Naive B cell (primary cell): ENCODE measurements at regions not wholly inside any gene's neighbourhood (a gene's known extent, or its start where the extent isn't known, plus 50 kb on each side); places are given as distances from the start of the nearest gene placed in this dataset.

Source experiments
- ATAC-seq, 2 donors: fragments of 150-1000 bp; cut with Tn5 transposase; 2 replicates each; pipeline ENCODE4 v1.10.0; 2021; ENCODE audit warnings: low read depth in 2 of 2, mild to moderate bottlenecking in 2 of 2, moderate library complexity in 2 of 2
- DNase-seq: peaks from one replicate; pipeline ENCODE4 v3.0.0; 2022
- H3K27ac Mint-ChIP-seq, 6 donors: one replicate each; pipeline ENCODE4 v1.8.0; 2020 to 2022; ENCODE audit warnings: mild to moderate bottlenecking in 6 of 6, mixed read lengths in 6 of 6, moderate library complexity in 5 of 6, inconsistent platforms in 2 of 6
- H3K27me3 Mint-ChIP-seq, 3 donors: one replicate each; pipeline ENCODE4 v1.8.0; 2021 to 2022; ENCODE audit warnings: mixed read lengths in 3 of 3, mild to moderate bottlenecking in 1 of 3
- H3K36me3 Mint-ChIP-seq, 2 donors: one replicate each; pipeline ENCODE4 v1.8.0; 2020 to 2022; ENCODE audit warnings: mixed read lengths in 2 of 2, inconsistent platforms in 1 of 2, mild to moderate bottlenecking in 1 of 2
- H3K4me1 Mint-ChIP-seq, 3 donors: one replicate each; pipeline ENCODE4 v1.8.0; 2020 to 2022; ENCODE audit warnings: mixed read lengths in 3 of 3, inconsistent platforms in 1 of 3, mild to moderate bottlenecking in 1 of 3, moderate library complexity in 1 of 3
- H3K4me3 Mint-ChIP-seq, 8 donors: one replicate each; pipeline ENCODE4 v1.8.0; 2020 to 2022; ENCODE audit warnings: mild to moderate bottlenecking in 8 of 8, mixed read lengths in 8 of 8, moderate library complexity in 8 of 8, inconsistent platforms in 2 of 8
- H3K9me3 Mint-ChIP-seq, 7 donors: one replicate each; pipeline ENCODE4 v1.8.0; 2020 to 2022; ENCODE audit warnings: mixed read lengths in 7 of 7, mild to moderate bottlenecking in 5 of 7, inconsistent platforms in 2 of 7, moderate library complexity in 1 of 7

DNA sequence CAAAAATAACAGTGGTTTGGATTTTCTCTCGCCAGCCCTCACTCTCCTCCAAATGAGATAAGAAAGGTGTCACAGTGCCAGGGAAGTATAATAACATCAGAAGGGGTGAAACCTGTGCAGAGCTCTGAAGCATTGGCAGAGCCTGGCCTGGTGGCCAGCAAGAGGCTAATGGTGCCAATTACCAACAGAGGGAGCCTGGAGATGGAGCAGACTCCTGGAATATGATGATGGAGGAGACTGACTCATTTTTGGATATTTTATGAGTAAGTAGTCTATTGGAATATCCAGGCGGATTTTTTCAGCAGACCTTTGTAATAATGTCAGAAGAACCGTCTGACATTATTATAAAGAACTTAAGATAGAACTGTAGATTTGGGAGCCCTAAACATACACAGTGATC, 442.6 kb upstream of the MARCKS start:
- peaks cover 0 to 1% (median 0%) of the 10 kb centered on the region in 7 donors for H3K9me3 Mint-ChIP-seq
- H3K27me3 Mint-ChIP-seq = peaks cover 0 to 6% (median 0%) of the 10 kb centered on the region in 3 donors
- DNase-seq = no peak
- ATAC-seq = no peak
- no peaks in the 10 kb centered on the region for H3K36me3 Mint-ChIP-seq
- peak overlapping the region in 1 of 6 donors; percentile 35 for H3K27ac Mint-ChIP-seq
- peaks cover 4 to 10% (median 4%) of the 10 kb centered on the region in 3 donors for H3K4me1 Mint-ChIP-seq
- H3K4me3 Mint-ChIP-seq = no peak overlapping the region

DNA sequence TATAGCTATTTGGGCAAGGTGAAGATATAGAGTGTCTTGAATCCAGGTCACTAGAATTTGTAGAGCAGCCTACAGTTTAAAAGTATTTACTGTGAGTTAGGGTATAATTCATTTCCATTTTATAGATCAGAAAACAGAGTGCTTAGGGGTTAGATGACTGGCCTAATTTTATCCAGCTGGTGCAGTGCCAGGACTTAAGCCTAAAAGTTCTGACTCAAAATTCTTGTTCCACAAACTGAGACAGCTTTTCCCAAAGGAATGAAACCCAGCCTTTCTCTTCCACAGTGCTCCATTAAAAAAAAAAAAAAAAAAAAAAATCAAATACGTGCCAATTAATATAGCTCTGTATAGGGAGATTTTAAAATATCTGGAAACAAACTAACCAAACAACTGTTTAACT, 441.0 kb upstream of the MARCKS start:
- peaks cover 0 to 7% (median 0%) of the 10 kb centered on the region in 3 donors for H3K4me1 Mint-ChIP-seq
- H3K9me3 Mint-ChIP-seq = peaks cover 0 to 1% (median 0%) of the 10 kb centered on the region in 7 donors
- H3K27ac Mint-ChIP-seq = no peak overlapping the region
- DNase-seq = no peak
- H3K27me3 Mint-ChIP-seq = peaks cover 0 to 13% (median 0%) of the 10 kb centered on the region in 3 donors
- no peak for ATAC-seq
- no peak overlapping the region for H3K4me3 Mint-ChIP-seq
- H3K36me3 Mint-ChIP-seq = no peaks in the 10 kb centered on the region

DNA sequence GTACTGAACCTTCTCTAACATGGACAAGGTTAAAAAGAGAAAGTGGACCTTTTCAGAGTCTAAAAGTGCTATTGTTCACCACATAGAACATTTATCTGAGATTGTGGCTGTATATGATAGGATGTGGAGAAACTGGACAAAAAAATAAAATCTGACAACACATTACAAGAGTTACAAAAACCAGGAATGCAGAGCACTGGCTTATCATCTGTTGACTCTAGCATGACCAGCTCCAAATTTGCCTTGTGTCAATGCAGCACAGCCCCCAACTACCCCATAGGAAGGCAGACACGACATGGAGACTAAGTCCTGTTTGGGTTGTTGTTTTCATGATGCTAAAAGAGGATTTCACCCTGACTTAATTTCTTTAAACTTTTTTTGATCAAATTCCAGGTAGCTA, 436.9 kb upstream of the MARCKS start:
- H3K9me3 Mint-ChIP-seq = peaks cover 0 to 4% (median 0%) of the 10 kb centered on the region in 7 donors
- no peak overlapping the region for H3K4me3 Mint-ChIP-seq
- no peaks in the 10 kb centered on the region for H3K36me3 Mint-ChIP-seq
- peaks cover 0 to 4% (median 0%) of the 10 kb centered on the region in 3 donors for H3K4me1 Mint-ChIP-seq
- peaks cover 0 to 7% (median 0%) of the 10 kb centered on the region in 3 donors for H3K27me3 Mint-ChIP-seq
- no peak overlapping the region for H3K27ac Mint-ChIP-seq
- ATAC-seq = no peak
- no peak for DNase-seq

DNA sequence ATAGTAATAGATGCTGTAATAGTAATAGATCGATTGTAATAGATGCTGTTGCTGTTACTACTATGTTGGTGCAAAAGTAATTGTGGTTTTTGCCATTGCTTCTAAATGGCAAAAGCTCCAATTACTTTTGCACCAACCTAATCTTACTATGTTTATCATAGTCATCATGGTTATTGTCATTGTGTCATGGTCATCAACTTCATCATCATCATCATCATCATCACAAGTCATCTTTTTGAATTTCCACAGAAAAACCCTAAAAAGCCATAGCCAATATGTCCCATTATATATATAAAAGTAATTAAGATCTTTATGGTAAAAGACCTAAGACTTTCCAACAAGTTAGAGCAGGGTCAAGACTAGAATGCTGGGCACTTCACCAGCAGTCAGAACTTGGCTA, 435.1 kb upstream of the MARCKS start:
- H3K4me1 Mint-ChIP-seq = peaks cover 0 to 4% (median 0%) of the 10 kb centered on the region in 3 donors
- peaks cover 0 to 11% (median 0%) of the 10 kb centered on the region in 3 donors for H3K27me3 Mint-ChIP-seq
- H3K27ac Mint-ChIP-seq = no peak overlapping the region
- peaks cover 0 to 4% (median 0%) of the 10 kb centered on the region in 7 donors for H3K9me3 Mint-ChIP-seq
- no peaks in the 10 kb centered on the region for H3K36me3 Mint-ChIP-seq
- no peak for DNase-seq
- no peak for ATAC-seq
- H3K4me3 Mint-ChIP-seq = no peak overlapping the region

DNA sequence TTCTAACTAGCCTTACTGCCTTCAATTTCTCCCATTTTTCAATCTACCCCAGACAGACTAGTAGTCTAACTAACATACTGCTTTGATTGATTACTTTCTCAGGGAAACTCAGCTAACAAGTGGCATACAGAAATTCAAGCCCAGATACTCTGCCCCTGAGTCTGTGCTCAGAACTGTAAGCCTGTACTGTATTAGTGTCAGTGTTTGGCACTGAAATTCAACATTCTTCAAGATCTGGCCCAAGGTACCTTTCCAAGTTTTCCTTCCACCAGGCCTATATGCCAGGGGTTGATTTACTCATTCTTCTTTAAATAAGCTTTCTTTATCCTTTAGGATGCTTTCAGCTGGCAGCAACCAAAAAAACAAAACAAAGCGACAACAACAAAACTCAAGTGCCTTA, 433.2 kb upstream of the MARCKS start:
- H3K4me3 Mint-ChIP-seq = no peak overlapping the region
- no peak overlapping the region for H3K27ac Mint-ChIP-seq
- DNase-seq (no peak), ATAC-seq (no peak)
- no peaks in the 10 kb centered on the region for H3K4me1 Mint-ChIP-seq
- H3K27me3 Mint-ChIP-seq = peaks cover 0 to 11% (median 5%) of the 10 kb centered on the region in 3 donors
- peaks cover 0 to 4% (median 0%) of the 10 kb centered on the region in 7 donors for H3K9me3 Mint-ChIP-seq
- H3K36me3 Mint-ChIP-seq = no peaks in the 10 kb centered on the region

DNA sequence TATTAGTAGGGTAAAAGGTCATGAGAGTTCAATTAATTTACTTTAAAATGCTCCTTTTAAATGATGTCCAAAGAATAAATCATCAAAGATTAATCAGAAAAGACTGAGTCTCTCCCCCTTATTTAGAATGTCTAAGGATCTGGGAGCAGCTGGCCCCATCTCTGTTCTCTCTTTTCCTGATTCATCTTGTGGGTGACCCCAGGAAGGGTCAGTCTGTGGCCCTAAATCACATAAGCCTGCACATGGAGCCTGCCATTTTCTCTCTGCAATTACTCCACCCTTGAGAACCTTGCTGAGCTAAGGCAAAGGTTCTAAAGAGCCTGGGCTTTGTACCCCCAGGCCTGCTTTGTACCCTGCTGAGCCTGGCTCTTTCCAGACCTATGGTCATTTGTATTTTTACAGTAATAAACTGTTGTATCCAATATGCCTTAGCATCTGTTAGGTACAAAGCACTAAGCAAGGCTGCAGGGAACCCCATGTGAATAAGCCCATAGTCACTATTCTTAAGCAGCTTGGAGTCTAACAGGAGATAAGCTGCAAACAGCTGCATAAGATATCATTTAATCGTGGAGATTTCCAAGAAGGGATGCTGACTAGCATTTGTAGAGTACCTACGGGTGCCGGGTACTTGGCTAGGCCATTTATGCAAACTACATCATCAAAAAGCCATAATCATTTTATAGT, 431.0 kb upstream of the MARCKS start:
- ATAC-seq = no peak
- H3K4me3 Mint-ChIP-seq = no peak overlapping the region
- no peak overlapping the region for H3K27ac Mint-ChIP-seq
- H3K9me3 Mint-ChIP-seq = peaks cover 0 to 4% (median 0%) of the 10 kb centered on the region in 7 donors
- H3K36me3 Mint-ChIP-seq = no peaks in the 10 kb centered on the region
- H3K4me1 Mint-ChIP-seq = no peaks in the 10 kb centered on the region
- no peak for DNase-seq
- peaks cover 0 to 12% (median 5%) of the 10 kb centered on the region in 3 donors for H3K27me3 Mint-ChIP-seq

DNA sequence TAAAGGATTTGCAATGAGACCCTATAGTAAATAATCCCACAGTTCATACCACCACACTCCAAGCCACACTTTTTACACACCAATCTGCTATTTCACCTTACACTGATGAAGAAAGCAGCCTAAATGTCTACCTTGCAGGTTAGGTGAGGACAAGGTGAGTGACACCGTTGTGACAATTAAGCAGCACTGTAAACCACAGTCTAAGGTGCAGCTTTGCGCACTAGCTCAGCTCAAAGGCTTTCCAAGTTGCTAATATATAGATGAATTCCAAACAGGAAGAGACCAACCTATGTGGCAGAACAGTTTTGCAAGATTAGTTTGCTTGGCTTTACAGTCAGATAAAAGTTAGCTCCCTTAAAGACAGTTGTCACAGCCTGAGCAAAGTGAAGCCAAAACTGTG, 429.5 kb upstream of the MARCKS start:
- ATAC-seq = no peak
- no peaks in the 10 kb centered on the region for H3K36me3 Mint-ChIP-seq
- DNase-seq = no peak
- H3K4me1 Mint-ChIP-seq = no peaks in the 10 kb centered on the region
- peaks cover 0 to 12% (median 5%) of the 10 kb centered on the region in 3 donors for H3K27me3 Mint-ChIP-seq
- no peak overlapping the region for H3K27ac Mint-ChIP-seq
- peaks cover 0 to 4% (median 0%) of the 10 kb centered on the region in 7 donors for H3K9me3 Mint-ChIP-seq
- no peak overlapping the region for H3K4me3 Mint-ChIP-seq

DNA sequence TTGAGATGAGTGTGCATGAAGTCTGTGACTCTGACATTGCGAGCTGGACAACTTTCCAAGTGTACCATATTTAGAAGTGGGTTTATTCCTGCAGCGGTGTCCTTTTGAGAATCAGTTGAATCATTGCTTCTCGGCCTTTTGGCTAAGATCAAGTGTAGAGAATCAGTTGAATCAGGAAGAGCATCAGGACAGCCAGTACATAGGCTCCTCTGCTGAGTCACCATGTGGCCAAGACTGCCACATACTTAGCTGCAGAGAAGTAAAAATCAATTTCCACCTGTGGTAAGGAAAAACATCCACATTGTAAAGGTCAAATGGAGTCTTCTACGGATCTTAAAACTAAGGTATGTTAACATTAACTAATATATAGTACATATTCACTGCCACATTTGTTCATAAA, 428.4 kb upstream of the MARCKS start:
- H3K4me1 Mint-ChIP-seq = no peaks in the 10 kb centered on the region
- no peak for ATAC-seq
- H3K4me3 Mint-ChIP-seq = no peak overlapping the region
- no peak overlapping the region for H3K27ac Mint-ChIP-seq
- peaks cover 0 to 12% (median 5%) of the 10 kb centered on the region in 3 donors for H3K27me3 Mint-ChIP-seq
- no peaks in the 10 kb centered on the region for H3K36me3 Mint-ChIP-seq
- no peak for DNase-seq
- H3K9me3 Mint-ChIP-seq = peaks cover 0 to 4% (median 0%) of the 10 kb centered on the region in 7 donors

DNA sequence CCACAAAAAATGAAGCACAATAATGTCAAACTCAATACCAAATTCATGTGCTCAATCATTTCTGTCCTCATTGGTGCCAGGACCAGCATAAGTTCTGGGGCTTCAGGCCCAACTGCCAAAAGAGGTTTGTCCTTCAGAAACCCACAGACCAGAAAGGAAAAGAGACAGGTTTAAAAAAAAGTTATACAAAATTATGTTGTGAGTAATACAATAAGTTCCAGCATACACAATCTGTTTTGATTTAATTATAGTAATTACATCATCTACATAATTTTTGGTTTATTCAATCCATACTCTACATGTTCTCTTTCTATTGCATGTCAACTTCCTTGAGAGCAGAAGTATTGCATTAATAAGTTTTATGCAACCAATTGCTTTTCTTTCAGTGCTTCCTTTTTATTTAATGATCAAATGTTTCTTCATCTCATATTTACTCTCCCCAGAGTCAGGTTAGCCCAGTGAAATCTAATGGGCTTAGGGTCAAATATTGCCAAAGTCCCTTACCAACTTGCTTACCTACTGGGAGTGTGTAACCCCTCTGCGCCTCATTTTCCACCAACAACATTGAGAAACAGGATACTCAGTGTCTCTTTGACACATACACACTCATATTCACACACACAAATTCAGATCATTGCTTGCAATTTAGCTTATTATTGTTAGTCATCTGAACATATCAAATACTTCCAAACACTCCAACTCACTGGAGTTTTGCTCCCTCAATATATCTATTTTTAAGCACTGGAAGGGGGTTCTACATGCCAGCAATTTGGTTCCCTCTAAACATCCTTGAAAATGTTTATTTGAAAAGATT, 424.4 kb upstream of the MARCKS start:
- Mint-ChIP-seq H3K27ac (peak overlapping the region in 1 of 6 donors; percentile 83), H3K27me3 (peaks cover 7 to 8% (median 8%) of the 10 kb centered on the region in 3 donors), H3K9me3 (no peaks in the 10 kb centered on the region), H3K36me3 (no peaks in the 10 kb centered on the region), H3K4me1 (no peaks in the 10 kb centered on the region), H3K4me3 (no peak overlapping the region)
- no peak for DNase-seq
- ATAC-seq = no peak

DNA sequence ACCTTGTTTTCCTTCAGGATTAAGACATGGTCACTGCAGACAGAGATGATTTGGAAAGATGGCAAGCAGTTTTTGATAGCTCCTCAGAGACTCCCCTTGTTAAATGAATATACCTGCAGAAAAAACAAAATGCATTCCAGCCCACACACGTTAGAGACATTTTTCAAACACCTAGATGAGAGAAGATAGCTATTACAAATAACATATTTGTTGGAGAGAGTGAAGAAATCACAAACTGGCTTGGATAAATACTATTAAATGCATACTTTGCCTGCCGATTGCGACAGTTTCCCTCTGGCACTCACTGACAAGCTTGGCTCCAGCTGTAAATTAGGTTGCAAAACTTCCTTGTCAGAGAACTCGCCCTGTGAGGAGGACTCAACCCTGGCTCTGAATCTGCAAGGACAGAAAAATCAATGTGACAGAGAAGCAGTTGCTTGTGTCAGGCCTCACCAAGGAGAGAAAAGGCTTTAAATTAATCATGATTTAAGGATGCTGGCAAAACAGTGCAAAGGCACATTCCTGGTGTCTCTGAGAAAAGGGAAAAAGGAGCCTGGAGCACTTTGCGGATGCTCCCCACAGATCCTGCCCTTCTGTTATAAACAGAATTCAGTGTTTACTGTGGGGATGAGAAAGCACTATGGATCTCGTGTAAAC, 423.7 kb upstream of the MARCKS start:
- Mint-ChIP-seq H3K4me1 (no peaks in the 10 kb centered on the region), H3K36me3 (no peaks in the 10 kb centered on the region), H3K9me3 (no peaks in the 10 kb centered on the region), H3K27ac (no peak overlapping the region), H3K4me3 (no peak overlapping the region), H3K27me3 (peaks cover 5 to 8% (median 7%) of the 10 kb centered on the region in 3 donors)
- no peak for ATAC-seq
- no peak for DNase-seq

DNA sequence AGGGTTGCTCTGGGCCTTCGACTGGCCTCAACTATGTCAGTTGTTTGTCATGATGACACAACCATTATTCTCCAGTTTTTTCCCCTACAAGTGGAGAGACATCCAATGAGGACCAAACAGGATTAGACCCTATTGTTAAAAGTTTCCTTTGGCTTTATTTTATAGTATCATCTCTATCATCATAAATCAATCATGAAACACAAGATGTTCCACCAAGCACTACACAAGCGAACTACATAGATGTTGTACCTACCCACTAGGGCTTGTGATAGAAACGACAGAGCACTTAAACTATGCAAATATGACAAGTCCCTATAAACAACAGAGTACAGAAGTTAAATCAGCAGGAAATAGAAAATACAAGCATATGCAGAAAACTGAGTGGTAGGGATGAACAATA, 422.5 kb upstream of the MARCKS start:
- Mint-ChIP-seq H3K27me3 (peaks cover 5 to 7% (median 5%) of the 10 kb centered on the region in 3 donors), H3K9me3 (no peaks in the 10 kb centered on the region), H3K4me3 (no peak overlapping the region), H3K36me3 (no peaks in the 10 kb centered on the region), H3K4me1 (no peaks in the 10 kb centered on the region), H3K27ac (no peak overlapping the region)
- DNase-seq (no peak), ATAC-seq (no peak)

DNA sequence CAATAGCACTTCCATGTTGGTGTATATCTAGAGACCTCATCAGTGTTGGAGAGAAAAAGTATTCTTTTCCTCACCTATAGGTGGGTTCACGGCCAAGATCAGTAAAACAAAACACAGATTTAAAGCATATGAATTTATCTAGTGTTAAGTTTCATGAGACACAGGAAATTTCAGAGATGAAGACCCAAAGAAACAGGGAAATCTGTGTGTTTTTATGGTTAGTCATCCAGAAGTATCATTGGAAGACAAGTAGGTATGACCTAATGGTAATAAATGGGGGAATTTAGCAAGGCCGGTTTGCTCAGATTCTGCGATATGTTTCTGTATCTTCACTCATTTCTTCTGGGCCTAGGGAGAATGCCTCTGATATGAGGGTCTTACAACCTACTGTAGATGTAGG, 419.6 kb upstream of the MARCKS start:
- Mint-ChIP-seq H3K27me3 (peaks cover 7 to 11% (median 10%) of the 10 kb centered on the region in 3 donors), H3K27ac (no peak overlapping the region), H3K4me3 (no peak overlapping the region), H3K9me3 (no peaks in the 10 kb centered on the region), H3K4me1 (no peaks in the 10 kb centered on the region), H3K36me3 (no peaks in the 10 kb centered on the region)
- DNase-seq (no peak), ATAC-seq (no peak)

DNA sequence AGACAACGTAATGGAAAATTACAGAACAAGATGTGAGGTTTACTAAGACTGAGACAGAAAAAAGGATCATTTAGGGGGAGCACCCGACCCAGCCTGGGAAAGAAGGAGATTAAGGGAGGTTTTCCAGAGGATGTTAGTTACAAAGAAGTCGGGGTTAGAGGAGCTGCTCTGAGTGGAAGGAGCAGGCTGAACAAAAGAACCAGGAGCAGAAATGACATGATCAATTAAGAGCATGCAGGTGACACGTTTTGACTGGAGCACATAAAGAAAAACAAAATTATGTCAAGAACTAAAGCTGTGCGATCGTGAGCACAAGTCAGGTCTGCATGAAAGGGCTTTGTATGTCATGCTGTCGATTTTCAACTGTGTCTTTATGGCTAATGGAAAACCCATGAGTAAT, 417.3 kb upstream of the MARCKS start:
- H3K36me3 Mint-ChIP-seq = no peaks in the 10 kb centered on the region
- peaks cover 7 to 18% (median 10%) of the 10 kb centered on the region in 3 donors for H3K27me3 Mint-ChIP-seq
- DNase-seq (no peak), ATAC-seq (no peak)
- no peak overlapping the region for H3K4me3 Mint-ChIP-seq
- no peaks in the 10 kb centered on the region for H3K9me3 Mint-ChIP-seq
- peak overlapping the region in 1 of 6 donors; percentile 41 for H3K27ac Mint-ChIP-seq
- no peaks in the 10 kb centered on the region for H3K4me1 Mint-ChIP-seq
